Fibroblast of lung (primary cell): ENCODE measurements at regions not wholly inside any gene's neighbourhood (a gene's known extent, or its start where the extent isn't known, plus 50 kb on each side); places are given as distances from the start of the nearest gene placed in this dataset.

Source experiments
- CTCF ChIP-seq, 2 donors: IDR thresholded peaks in 1 of 2; conservative IDR thresholded peaks in 1 of 2; 1 replicate in 1 of 2; 2 replicates in 1 of 2; pipeline ENCODE4 v1.5.1; 2011 to 2012; ENCODE audit warnings: low read length in 2 of 2, control low read depth in 1 of 2, inconsistent platforms in 1 of 2, low read depth in 1 of 2, mild to moderate bottlenecking in 1 of 2
- EZH2 ChIP-seq: IDR thresholded peaks from 2 replicates; pipeline ENCODE4 v1.5.1; 2012; ENCODE audit warnings: low read length, control low read depth, mild to moderate bottlenecking; ENCODE audit errors: missing control alignments

GRCh38 chr14:65331652-65332051 is 80.9 kb upstream of the FUT8 start:
- TF ChIP-seq CTCF (conservative IDR thresholded peaks at IDR 0.05 in 1 of 2, IDR thresholded peaks at IDR 0.05 in 1 of 2; ENCODE audit: low read depth in 1 of 2, low read length in 2 of 2): no peak
- TF ChIP-seq EZH2: no peak
